IPS-18a (cell line): ENCODE measurements at regions not wholly inside any gene's neighbourhood (a gene's known extent, or its start where the extent isn't known, plus 50 kb on each side); places are given as distances from the start of the nearest gene placed in this dataset.
"Not testable (repeated sequence)": the region's sequence is repeated elsewhere in the genome, so short reads cannot be mapped to it uniquely, and the experiment has no call there.

Experiments used
- H3K27ac ChIP-seq: one replicate; pipeline ENCODE4 v1.5.1; 2013; ENCODE audit warnings: low read length
- H3K27me3 ChIP-seq: one replicate; pipeline ENCODE4 v1.6.1; 2013; ENCODE audit warnings: mild to moderate bottlenecking, low read length; ENCODE audit not compliant: control insufficient read depth, insufficient read depth
- H3K36me3 ChIP-seq: one replicate; pipeline ENCODE4 v1.6.1; 2013; ENCODE audit warnings: low read depth, low read length; ENCODE audit not compliant: control insufficient read depth
- H3K4me1 ChIP-seq: one replicate; pipeline ENCODE4 v1.6.1; 2013; ENCODE audit warnings: low read depth, low read length; ENCODE audit not compliant: control insufficient read depth
- H3K4me3 ChIP-seq: one replicate; pipeline ENCODE4 v1.5.1; 2013; ENCODE audit warnings: low read length
- H3K9ac ChIP-seq: one replicate; pipeline ENCODE4 v1.6.1; 2013; ENCODE audit warnings: mild to moderate bottlenecking, low read length, moderate library complexity
- H3K9me3 ChIP-seq: one replicate; pipeline ENCODE4 v1.6.1; 2013; ENCODE audit warnings: low read depth, low read length; ENCODE audit not compliant: control insufficient read depth

GRCh38 chr3:82137861-82138260 lies 376.4 kb upstream of the GBE1 start:
- no peaks in the 10 kb centered on the region for H3K4me1 ChIP-seq
- H3K9ac ChIP-seq, result no peak overlapping the region
- no peak overlapping the region for H3K27ac ChIP-seq
- no peak overlapping the region for H3K4me3 ChIP-seq
- H3K36me3 ChIP-seq, result no peaks in the 10 kb centered on the region
- H3K27me3 ChIP-seq, result no peaks in the 10 kb centered on the region
- H3K9me3 ChIP-seq, result no peaks in the 10 kb centered on the region

GRCh38 chr3:82137050-82137449 lies 375.6 kb upstream of the GBE1 start:
- Histone ChIP-seq H3K4me3 (no peak overlapping the region), H3K27ac (no peak overlapping the region), H3K4me1 (no peaks in the 10 kb centered on the region), H3K27me3 (no peaks in the 10 kb centered on the region), H3K9me3 (no peaks in the 10 kb centered on the region), H3K36me3 (no peaks in the 10 kb centered on the region), H3K9ac (no peak overlapping the region)

GRCh38 chr3:82133070-82133606 lies 371.7 kb upstream of the GBE1 start:
- peaks cover 14% of the 10 kb centered on the region for H3K4me1 ChIP-seq
- no peak overlapping the region for H3K9ac ChIP-seq
- no peaks in the 10 kb centered on the region for H3K9me3 ChIP-seq
- no peak overlapping the region for H3K27ac ChIP-seq
- no peaks in the 10 kb centered on the region for H3K27me3 ChIP-seq
- no peak overlapping the region for H3K4me3 ChIP-seq
- no peaks in the 10 kb centered on the region for H3K36me3 ChIP-seq

GRCh38 chr3:82132210-82133069 lies 371.0 kb upstream of the GBE1 start:
- no peak overlapping the region for H3K4me3 ChIP-seq
- no peaks in the 10 kb centered on the region for H3K9me3 ChIP-seq
- H3K9ac ChIP-seq, result no peak overlapping the region
- H3K4me1 ChIP-seq, result peaks cover 14% of the 10 kb centered on the region
- H3K36me3 ChIP-seq, result no peaks in the 10 kb centered on the region
- no peaks in the 10 kb centered on the region for H3K27me3 ChIP-seq
- no peak overlapping the region for H3K27ac ChIP-seq

GRCh38 chr3:82130046-82130445 lies 368.6 kb upstream of the GBE1 start:
- no peak overlapping the region for H3K4me3 ChIP-seq
- no peak overlapping the region for H3K9ac ChIP-seq
- H3K27me3 ChIP-seq, result no peaks in the 10 kb centered on the region
- H3K9me3 ChIP-seq, result no peaks in the 10 kb centered on the region
- peaks cover 14% of the 10 kb centered on the region for H3K4me1 ChIP-seq
- no peak overlapping the region for H3K27ac ChIP-seq
- H3K36me3 ChIP-seq, result no peaks in the 10 kb centered on the region

- no peak overlapping the region for H3K27ac ChIP-seq
- H3K36me3 ChIP-seq, result no peaks in the 10 kb centered on the region
- H3K4me3 ChIP-seq, result no peak overlapping the region
- no peaks in the 10 kb centered on the region for H3K9me3 ChIP-seq
- peaks cover 14% of the 10 kb centered on the region for H3K4me1 ChIP-seq
- H3K9ac ChIP-seq, result no peak overlapping the region
- no peaks in the 10 kb centered on the region for H3K27me3 ChIP-seq
Observed at GRCh38 chr3:82129221-82129801, 367.9 kb upstream of the GBE1 start.

GRCh38 chr3:82128271-82128670 lies 366.8 kb upstream of the GBE1 start:
- no peaks in the 10 kb centered on the region for H3K9me3 ChIP-seq
- no peaks in the 10 kb centered on the region for H3K27me3 ChIP-seq
- H3K27ac ChIP-seq, result no peak overlapping the region
- peaks cover 14% of the 10 kb centered on the region for H3K4me1 ChIP-seq
- no peak overlapping the region for H3K4me3 ChIP-seq
- H3K36me3 ChIP-seq, result no peaks in the 10 kb centered on the region
- no peak overlapping the region for H3K9ac ChIP-seq

GRCh38 chr3:82122554-82123345 lies 361.3 kb upstream of the GBE1 start:
- Histone ChIP-seq H3K9me3 (no peaks in the 10 kb centered on the region), H3K4me1 (no peaks in the 10 kb centered on the region), H3K27me3 (no peaks in the 10 kb centered on the region), H3K4me3 (no peak overlapping the region), H3K36me3 (no peaks in the 10 kb centered on the region), H3K9ac (no peak overlapping the region), H3K27ac (no peak overlapping the region)

- H3K27me3 ChIP-seq, result no peaks in the 10 kb centered on the region
- H3K9ac ChIP-seq, result no peak overlapping the region
- H3K36me3 ChIP-seq, result no peaks in the 10 kb centered on the region
- H3K4me3 ChIP-seq, result no peak overlapping the region
- H3K9me3 ChIP-seq, result peaks cover 5% of the 10 kb centered on the region
- H3K27ac ChIP-seq, result no peak overlapping the region
- H3K4me1 ChIP-seq, result no peaks in the 10 kb centered on the region
Observed at GRCh38 chr3:82114589-82114988, 353.1 kb upstream of the GBE1 start.

- H3K4me1 ChIP-seq, H3K27ac ChIP-seq, H3K9ac ChIP-seq, H3K36me3 ChIP-seq, H3K27me3 ChIP-seq, H3K4me3 ChIP-seq, H3K9me3 ChIP-seq: not testable (repeated sequence)
Observed at GRCh38 chr3:82110721-82111120, 349.3 kb upstream of the GBE1 start.

- no peaks in the 10 kb centered on the region for H3K9me3 ChIP-seq
- no peaks in the 10 kb centered on the region for H3K27me3 ChIP-seq
- no peak overlapping the region for H3K4me3 ChIP-seq
- H3K36me3 ChIP-seq, result no peaks in the 10 kb centered on the region
- H3K4me1 ChIP-seq, result no peaks in the 10 kb centered on the region
- H3K9ac ChIP-seq, result no peak overlapping the region
- no peak overlapping the region for H3K27ac ChIP-seq
Observed at GRCh38 chr3:82103241-82103640, 341.8 kb upstream of the GBE1 start.
